Trophoblast cell (in vitro differentiated cells and primary cell): ENCODE measurements at regions not wholly inside any gene's neighbourhood (a gene's known extent, or its start where the extent isn't known, plus 50 kb on each side); places are given as distances from the start of the nearest gene placed in this dataset.
"Not testable (repeated sequence)": the region's sequence is repeated elsewhere in the genome, so short reads cannot be mapped to it uniquely, and the experiment has no call there.

Experiments used
- DNase-seq, 2 donors: peaks; one replicate each; pipeline ENCODE4 v3.0.0-alpha.2; 2016
- H2AFZ ChIP-seq: 2 replicates; pipeline ENCODE4 v1.6.1; 2013; ENCODE audit warnings: low read length, moderate library complexity, mild to moderate bottlenecking; ENCODE audit not compliant: insufficient read depth, poor library complexity
- H2AK5ac ChIP-seq: 2 replicates; pipeline ENCODE4 v1.6.1; 2013; ENCODE audit warnings: mild to moderate bottlenecking, low read length
- H2BK120ac ChIP-seq: 2 replicates; pipeline ENCODE4 v1.6.1; 2013; ENCODE audit warnings: low read length, mild to moderate bottlenecking, moderate library complexity; ENCODE audit not compliant: insufficient read depth, poor library complexity
- H2BK12ac ChIP-seq: 2 replicates; pipeline ENCODE4 v1.6.1; 2013; ENCODE audit warnings: mild to moderate bottlenecking, low read length, moderate library complexity
- H2BK5ac ChIP-seq: 2 replicates; pipeline ENCODE4 v1.6.1; 2013; ENCODE audit warnings: low read length, low read depth, moderate library complexity, mild to moderate bottlenecking; ENCODE audit not compliant: poor library complexity
- H3K14ac ChIP-seq: 2 replicates; pipeline ENCODE4 v1.6.1; 2013; ENCODE audit warnings: mild to moderate bottlenecking, low read length
- H3K18ac ChIP-seq: 2 replicates; pipeline ENCODE4 v1.6.1; 2013; ENCODE audit warnings: mild to moderate bottlenecking, low read length
- H3K23ac ChIP-seq: 2 replicates; pipeline ENCODE4 v1.6.1; 2013; ENCODE audit warnings: low read length
- H3K27ac ChIP-seq: 2 replicates; pipeline ENCODE4 v1.5.1; 2013; ENCODE audit warnings: low read depth, mild to moderate bottlenecking, inconsistent platforms, low read length, moderate library complexity
- H3K27me3 ChIP-seq: 2 replicates; pipeline ENCODE4 v1.6.1; 2013; ENCODE audit warnings: inconsistent platforms, mild to moderate bottlenecking, low read length, moderate library complexity; ENCODE audit not compliant: insufficient read depth
- H3K36me3 ChIP-seq, 2 experiments: 1 replicate in 1 of 2; 2 replicates in 1 of 2; pipeline ENCODE4 v1.6.1; 2013; ENCODE audit warnings: low read length in 2 of 2, mild to moderate bottlenecking in 2 of 2, moderate library complexity in 1 of 2; ENCODE audit not compliant: insufficient read depth in 2 of 2, control insufficient read depth in 1 of 2
- H3K4ac ChIP-seq: 2 replicates; pipeline ENCODE4 v1.6.1; 2013; ENCODE audit warnings: low read depth, mild to moderate bottlenecking, low read length, moderate library complexity
- H3K4me1 ChIP-seq, 2 experiments: 1 replicate in 1 of 2; 2 replicates in 1 of 2; pipeline ENCODE4 v1.6.1; 2013; ENCODE audit warnings: low read length in 2 of 2, mild to moderate bottlenecking in 2 of 2, moderate library complexity in 1 of 2; ENCODE audit not compliant: insufficient read depth in 2 of 2, control insufficient read depth in 1 of 2
- H3K4me2 ChIP-seq: 2 replicates; pipeline ENCODE4 v1.6.1; 2013; ENCODE audit warnings: inconsistent platforms, mild to moderate bottlenecking, low read length, moderate library complexity
- H3K4me3 ChIP-seq: 2 replicates; pipeline ENCODE4 v1.5.1; 2013; ENCODE audit warnings: mild to moderate bottlenecking, low read depth, low read length, inconsistent platforms
- H3K79me1 ChIP-seq: one replicate; pipeline ENCODE4 v1.6.1; 2013; ENCODE audit warnings: low read length
- H3K79me2 ChIP-seq: 2 replicates; pipeline ENCODE4 v1.6.1; 2013; ENCODE audit warnings: low read length, mild to moderate bottlenecking; ENCODE audit not compliant: control insufficient read depth, insufficient read depth, poor library complexity
- H3K9ac ChIP-seq: 2 replicates; pipeline ENCODE4 v1.6.1; 2013; ENCODE audit warnings: mild to moderate bottlenecking, low read length
- H3K9me3 ChIP-seq: 2 replicates; pipeline ENCODE4 v1.6.1; 2013; ENCODE audit warnings: low read depth, mild to moderate bottlenecking, control low read depth, inconsistent platforms, low read length; ENCODE audit not compliant: insufficient read depth
- H4K12ac ChIP-seq: 2 replicates; pipeline ENCODE4 v1.6.1; 2013; ENCODE audit warnings: low read depth, mild to moderate bottlenecking, low read length, moderate library complexity
- H4K8ac ChIP-seq: 2 replicates; pipeline ENCODE4 v1.6.1; 2013; ENCODE audit warnings: low read depth, mild to moderate bottlenecking, low read length, moderate library complexity
- H4K91ac ChIP-seq: one replicate; pipeline ENCODE4 v1.6.1; 2013; ENCODE audit warnings: low read depth, mild to moderate bottlenecking, low read length, moderate library complexity
- WGBS: extraction: QIAGEN DNeasy Blood & Tissue Kit; methylation state at CpG from one replicate; pipeline ENCODE4 v1.1.7; 2013; ENCODE audit warnings: missing lambda C conversion rate; ENCODE audit not compliant: insufficient read length, insufficient coverage; ENCODE audit errors: extremely low coverage; 5-methylcytosine and 5-hydroxymethylcytosine counted together

DNA sequence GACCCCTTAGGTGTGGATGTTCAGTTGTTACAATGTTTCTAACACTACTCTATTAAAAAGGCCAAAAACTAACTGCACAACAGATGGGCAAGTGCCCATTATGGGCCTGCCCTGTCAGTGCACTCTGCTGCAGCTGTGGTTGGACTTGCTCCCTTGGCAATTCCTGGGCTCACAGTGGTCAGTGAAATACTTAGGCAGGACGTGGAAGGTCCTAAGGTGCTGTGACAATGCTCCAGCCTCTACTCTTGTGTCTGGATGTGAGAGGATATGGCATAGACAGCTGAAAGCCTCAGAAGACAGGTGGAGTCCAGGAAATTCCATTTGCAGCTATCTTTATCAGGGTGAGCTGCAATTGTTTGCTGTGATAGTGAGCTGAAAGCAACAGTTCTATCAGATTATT lies 136.5 kb upstream of the OLIG3 start:
- no peak overlapping the region for H3K4ac ChIP-seq
- H2BK120ac ChIP-seq: no peak overlapping the region
- no peak overlapping the region for H2BK12ac ChIP-seq
- H3K27me3 ChIP-seq: no peaks in the 10 kb centered on the region
- peaks cover 8% of the 10 kb centered on the region for H3K79me1 ChIP-seq
- H3K9me3 ChIP-seq: no peaks in the 10 kb centered on the region
- no peak overlapping the region for H2BK5ac ChIP-seq
- H2AFZ ChIP-seq: no peak overlapping the region
- no peak overlapping the region for H4K8ac ChIP-seq
- no peaks in the 10 kb centered on the region for H3K36me3 ChIP-seq
- no peak overlapping the region for H3K23ac ChIP-seq
- no peaks in the 10 kb centered on the region for H3K79me2 ChIP-seq
- H3K4me2 ChIP-seq: no peak overlapping the region
- no peak overlapping the region for H4K12ac ChIP-seq
- peaks cover 9 to 11% of the 10 kb centered on the region in 2 experiments for H3K4me1 ChIP-seq
- no peak for DNase-seq
- no peak overlapping the region for H3K18ac ChIP-seq
- H3K27ac ChIP-seq: no peak overlapping the region
- no peak overlapping the region for H3K4me3 ChIP-seq
- H4K91ac ChIP-seq: no peak overlapping the region
- peak overlapping the region; percentile 27 for H3K14ac ChIP-seq
- no peak overlapping the region for H3K9ac ChIP-seq
- WGBS: no CpG with 5 or more reads among the region's 1 CpG
- H2AK5ac ChIP-seq: no peak overlapping the region

DNA sequence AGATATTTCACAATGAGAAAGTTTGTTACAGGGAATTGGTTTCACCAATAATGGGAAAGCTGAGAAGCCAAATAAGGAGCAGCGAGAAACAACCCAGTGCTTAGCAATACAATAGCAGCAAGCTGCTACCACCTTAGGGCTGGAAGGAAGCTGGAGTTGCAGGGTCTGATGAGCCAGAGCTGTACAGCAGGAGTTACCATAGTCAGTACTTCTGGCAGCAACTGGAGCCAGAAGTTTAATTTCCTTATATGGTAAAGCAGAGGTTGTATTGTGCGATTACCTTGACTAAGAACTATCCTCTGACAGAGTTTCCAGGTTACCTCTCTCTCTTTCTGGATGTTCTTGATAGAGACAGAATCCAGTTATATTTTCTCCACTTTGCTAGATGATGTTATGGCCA lies 137.1 kb upstream of the OLIG3 start:
- H2AFZ ChIP-seq: no peak overlapping the region
- peaks cover 9 to 11% of the 10 kb centered on the region in 2 experiments for H3K4me1 ChIP-seq
- H3K9ac ChIP-seq: no peak overlapping the region
- H3K23ac ChIP-seq: no peak overlapping the region
- no peak overlapping the region for H3K14ac ChIP-seq
- no peak overlapping the region for H4K12ac ChIP-seq
- no peaks in the 10 kb centered on the region for H3K9me3 ChIP-seq
- H2BK120ac ChIP-seq: no peak overlapping the region
- no peak overlapping the region for H3K4me3 ChIP-seq
- H3K27ac ChIP-seq: no peak overlapping the region
- H3K79me1 ChIP-seq: peaks cover 8% of the 10 kb centered on the region
- no peak overlapping the region for H4K8ac ChIP-seq
- WGBS: no CpG with 5 or more reads among the region's 2 CpGs
- H2BK5ac ChIP-seq: no peak overlapping the region
- H3K36me3 ChIP-seq: no peaks in the 10 kb centered on the region
- no peak overlapping the region for H2AK5ac ChIP-seq
- no peak overlapping the region for H4K91ac ChIP-seq
- DNase-seq: no peak
- no peak overlapping the region for H3K18ac ChIP-seq
- H3K4ac ChIP-seq: no peak overlapping the region
- H3K4me2 ChIP-seq: no peak overlapping the region
- no peaks in the 10 kb centered on the region for H3K79me2 ChIP-seq
- H3K27me3 ChIP-seq: no peaks in the 10 kb centered on the region
- no peak overlapping the region for H2BK12ac ChIP-seq

DNA sequence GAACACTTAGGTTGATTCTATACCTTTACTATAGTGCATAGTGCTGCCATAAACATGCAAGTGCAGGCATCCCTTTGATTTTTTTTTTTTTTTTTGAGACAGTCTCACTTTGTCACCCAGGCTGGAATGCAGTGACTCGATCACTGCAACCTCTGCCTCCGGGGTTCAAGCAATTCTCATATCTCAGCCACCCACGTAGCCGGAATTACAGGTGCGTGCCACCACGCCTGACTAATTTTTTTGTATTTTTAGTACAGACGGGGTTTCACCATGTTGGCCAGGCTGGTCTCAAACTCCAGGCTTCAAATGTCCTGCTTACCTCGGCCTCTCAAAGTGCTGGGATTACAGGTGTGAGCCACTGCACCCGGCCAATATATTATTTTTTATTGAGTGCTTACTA lies 140.0 kb upstream of the OLIG3 start:
- H4K91ac ChIP-seq, H3K23ac ChIP-seq, H3K79me2 ChIP-seq, H3K9ac ChIP-seq, H2AK5ac ChIP-seq, H3K18ac ChIP-seq, H3K27ac ChIP-seq, H3K9me3 ChIP-seq, H2BK5ac ChIP-seq, H2BK120ac ChIP-seq, H4K12ac ChIP-seq, H2AFZ ChIP-seq, H3K36me3 ChIP-seq, H2BK12ac ChIP-seq, H3K14ac ChIP-seq, H3K4me2 ChIP-seq, H4K8ac ChIP-seq, H3K4ac ChIP-seq, H3K4me3 ChIP-seq, H3K27me3 ChIP-seq: not testable (repeated sequence)
- no CpG with 5 or more reads among the region's 9 CpGs for WGBS
- Histone ChIP-seq H3K79me1 (peaks cover 11% of the 10 kb centered on the region), H3K4me1 (peaks cover 12 to 13% of the 10 kb centered on the region in 2 experiments)
- peak; percentile 87 to 95 for DNase-seq

DNA sequence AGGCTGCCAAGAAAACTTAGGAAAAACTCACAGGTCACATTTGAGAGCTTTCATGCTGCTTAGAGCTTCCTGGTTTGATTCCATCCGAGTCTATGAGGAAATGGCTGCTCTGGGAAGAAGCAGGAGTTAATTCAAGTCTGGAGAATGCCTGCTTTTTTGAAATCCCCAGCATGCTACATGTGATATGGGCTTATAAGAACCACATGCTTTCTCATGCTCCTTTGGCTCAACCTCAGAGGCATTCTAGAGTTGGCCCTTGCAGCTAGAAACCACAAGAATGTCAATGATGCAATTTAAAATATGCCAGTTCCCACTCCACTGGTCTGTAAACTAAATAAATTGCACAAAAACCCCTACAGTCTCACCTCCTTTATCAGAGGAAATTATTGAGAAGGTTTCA lies 142.9 kb upstream of the OLIG3 start:
- Histone ChIP-seq H4K91ac (no peak overlapping the region), H3K4me2 (no peak overlapping the region), H3K36me3 (no peaks in the 10 kb centered on the region), H2BK5ac (no peak overlapping the region), H3K79me2 (no peaks in the 10 kb centered on the region), H3K18ac (no peak overlapping the region), H2AFZ (no peak overlapping the region), H3K4me3 (no peak overlapping the region), H3K27ac (peak overlapping the region; percentile 82), H2AK5ac (no peak overlapping the region), H3K79me1 (peaks cover 8% of the 10 kb centered on the region), H3K4ac (peak overlapping the region; percentile 25), H3K27me3 (no peaks in the 10 kb centered on the region), H2BK12ac (no peak overlapping the region), H3K4me1 (peaks cover 5 to 6% of the 10 kb centered on the region in 2 experiments), H3K23ac (no peak overlapping the region), H4K12ac (no peak overlapping the region), H3K9ac (no peak overlapping the region), H3K9me3 (no peaks in the 10 kb centered on the region), H2BK120ac (no peak overlapping the region), H3K14ac (peak overlapping the region; percentile 32), H4K8ac (peak overlapping the region; percentile 29)
- DNase-seq: peak; percentile 84 to 97
- WGBS: no CpG with 5 or more reads among the region's 1 CpG
